Activated naive CD4-positive, alpha-beta T cell treated with anti-CD3 and anti-CD28 coated beads, Interleukin-2, amount 50 U/mL, for 16 hours (primary cell): ENCODE measurements at regions not wholly inside any gene's neighbourhood (a gene's known extent, or its start where the extent isn't known, plus 50 kb on each side); places are given as distances from the start of the nearest gene placed in this dataset.

Experiments
- DNase-seq: peaks from one replicate; pipeline ENCODE4 v3.0.0-alpha.2; 2020

- DNase-seq: no peak
Measured at GRCh38 chr6:155706806-155707205, 251.2 kb upstream of the NOX3 start.

GRCh38 chr6:155706341-155706740 is 250.7 kb upstream of the NOX3 start:
- no peak for DNase-seq

- no peak for DNase-seq
Measured at GRCh38 chr6:155701342-155701741, 245.7 kb upstream of the NOX3 start.

GRCh38 chr6:155695495-155695894 is 239.9 kb upstream of the NOX3 start:
- DNase-seq: no peak

GRCh38 chr6:155694419-155694790 is 238.8 kb upstream of the NOX3 start:
- DNase-seq: no peak

GRCh38 chr6:155693573-155694418 is 238.2 kb upstream of the NOX3 start:
- DNase-seq: no peak

- no peak for DNase-seq
Measured at GRCh38 chr6:155690820-155691219, 235.2 kb upstream of the NOX3 start.

- DNase-seq: no peak
Measured at GRCh38 chr6:155687645-155688044, 232.0 kb upstream of the NOX3 start.

- no peak for DNase-seq
Measured at GRCh38 chr6:155684416-155685196, 229.0 kb upstream of the NOX3 start.

- DNase-seq: no peak
Measured at GRCh38 chr6:155678361-155678760, 222.7 kb upstream of the NOX3 start.

- DNase-seq: no peak
Measured at GRCh38 chr6:155676346-155676745, 220.7 kb upstream of the NOX3 start.

GRCh38 chr6:155670655-155671054 is 215.0 kb upstream of the NOX3 start:
- DNase-seq: no peak

GRCh38 chr6:155660251-155660977 is 204.8 kb upstream of the NOX3 start:
- no peak for DNase-seq

GRCh38 chr6:155656024-155656423 is 200.4 kb upstream of the NOX3 start:
- no peak for DNase-seq

GRCh38 chr6:155654474-155654873 is 198.8 kb upstream of the NOX3 start:
- no peak for DNase-seq

GRCh38 chr6:155648301-155648700 is 192.7 kb upstream of the NOX3 start:
- DNase-seq: no peak

- no peak for DNase-seq
Measured at GRCh38 chr6:155647354-155647753, 191.7 kb upstream of the NOX3 start.

GRCh38 chr6:155646443-155646842 is 190.8 kb upstream of the NOX3 start:
- DNase-seq: no peak

GRCh38 chr6:155645325-155645724 is 189.7 kb upstream of the NOX3 start:
- DNase-seq: no peak

- DNase-seq: no peak
Measured at GRCh38 chr6:155641603-155642002, 186.0 kb upstream of the NOX3 start.

GRCh38 chr6:155638200-155638599 is 182.6 kb upstream of the NOX3 start:
- DNase-seq: no peak

GRCh38 chr6:155635416-155635815 is 179.8 kb upstream of the NOX3 start:
- no peak for DNase-seq

- no peak for DNase-seq
Measured at GRCh38 chr6:155630085-155630484, 174.4 kb upstream of the NOX3 start.

- no peak for DNase-seq
Measured at GRCh38 chr6:155629652-155630051, 174.0 kb upstream of the NOX3 start.
